WTC11 (cell line): ENCODE measurements at regions not wholly inside any gene's neighbourhood (a gene's known extent, or its start where the extent isn't known, plus 50 kb on each side); places are given as distances from the start of the nearest gene placed in this dataset.

Experiments
- ATAC-seq: fragments of 200-7000 bp; cut with Tn5 transposase; 2 replicates; pipeline ENCODE4 v1.10.0; 2021; ENCODE audit warnings: mild to moderate bottlenecking, moderate library complexity
- CTCF ChIA-PET: fragments of 300-600 bp; sonication (Branson Sonifier 250); formaldehyde crosslinking; loops from one replicate; lab custom pipeline; 2021; ENCODE audit warnings: antibody characterized with exemption; lab: Charles Lee
- POLR2A ChIA-PET: fragments of 350-600 bp; sonication (Branson Sonifier 250); formaldehyde crosslinking; loops from one replicate; lab custom pipeline; 2021; ENCODE audit warnings: antibody characterized with exemption; lab: Charles Lee
- DNase-seq: peaks from one replicate; pipeline ENCODE4 v3.0.0; 2021; ENCODE audit warnings: low spot score
- H3K27ac Mint-ChIP-seq: 2 replicates; pipeline ENCODE4 v1.8.0; 2021; ENCODE audit warnings: mixed read lengths
- H3K27me3 Mint-ChIP-seq: 2 replicates; pipeline ENCODE4 v1.8.0; 2021; ENCODE audit warnings: low read depth, mild to moderate bottlenecking, moderate library complexity, mixed read lengths
- H3K36me3 Mint-ChIP-seq: 2 replicates; pipeline ENCODE4 v1.8.0; 2021; ENCODE audit warnings: mixed read lengths
- H3K4me1 Mint-ChIP-seq: 2 replicates; pipeline ENCODE4 v1.8.0; 2022; ENCODE audit warnings: mixed read lengths
- H3K4me3 Mint-ChIP-seq: 2 replicates; pipeline ENCODE4 v1.8.0; 2021; ENCODE audit warnings: mild to moderate bottlenecking, moderate library complexity, mixed read lengths
- H3K9me3 Mint-ChIP-seq: 2 replicates; pipeline ENCODE4 v1.8.0; 2021; ENCODE audit warnings: mixed read lengths
- CREB1 ChIP-seq: sonication (generic); formaldehyde crosslinking; IDR thresholded peaks from 2 replicates; pipeline ENCODE4 v1.8.0; 2023; ENCODE audit warnings: mild to moderate bottlenecking, missing genetic modification reagents
- CREM ChIP-seq: sonication (generic); formaldehyde crosslinking; IDR thresholded peaks from 2 replicates; pipeline ENCODE4 v1.8.1; 2022; ENCODE audit warnings: mild to moderate bottlenecking, missing genetic modification reagents, moderate library complexity
- EMX1 ChIP-seq: fragments of 250-450 bp; sonication (Bioruptor Pico); IDR thresholded peaks from 2 replicates; pipeline ENCODE4 v1.8.0; 2021; ENCODE audit warnings: mild to moderate bottlenecking
- FOXK1 ChIP-seq: sonication (generic); formaldehyde crosslinking; IDR thresholded peaks from 2 replicates; pipeline ENCODE4 v1.8.0; 2022; ENCODE audit warnings: mild to moderate bottlenecking, moderate library complexity, missing genetic modification reagents
- FOXP1 ChIP-seq: sonication (generic); formaldehyde crosslinking; IDR thresholded peaks from 2 replicates; pipeline ENCODE4 v1.8.0; 2022; ENCODE audit warnings: missing genetic modification reagents, mild to moderate bottlenecking, moderate library complexity, borderline replicate concordance
- GABPB1 ChIP-seq: sonication (generic); formaldehyde crosslinking; IDR thresholded peaks from 2 replicates; pipeline ENCODE4 v1.8.1; 2023; ENCODE audit warnings: mild to moderate bottlenecking, missing genetic modification reagents
- GRHL2 ChIP-seq: fragments of 250-450 bp; sonication (Bioruptor Pico); IDR thresholded peaks from 2 replicates; pipeline ENCODE4 v1.8.0; 2022; ENCODE audit warnings: mild to moderate bottlenecking, moderate library complexity; ENCODE audit not compliant: insufficient replicate concordance, severe bottlenecking
- GTF2I ChIP-seq: fragments of 250-450 bp; sonication (Bioruptor Pico); conservative IDR thresholded peaks from 2 replicates; pipeline ENCODE4 v1.4.0; 2021; ENCODE audit warnings: mild to moderate bottlenecking
- JUN ChIP-seq: sonication (generic); formaldehyde crosslinking; IDR thresholded peaks from 2 replicates; pipeline ENCODE4 v1.8.0; 2023; ENCODE audit warnings: mild to moderate bottlenecking, missing genetic modification reagents
- MXD4 ChIP-seq: fragments of 250-450 bp; sonication (Bioruptor Pico); IDR thresholded peaks from 2 replicates; pipeline ENCODE4 v1.8.0; 2021; ENCODE audit warnings: mild to moderate bottlenecking, moderate library complexity, borderline replicate concordance
- NR1H2 ChIP-seq: sonication (generic); formaldehyde crosslinking; IDR thresholded peaks from 2 replicates; pipeline ENCODE4 v1.9.0; 2021; ENCODE audit warnings: mild to moderate bottlenecking, moderate library complexity, missing genetic modification reagents
- NR2C2 ChIP-seq: sonication (generic); formaldehyde crosslinking; IDR thresholded peaks from 2 replicates; pipeline ENCODE4 v1.8.0; 2022; ENCODE audit warnings: mild to moderate bottlenecking, missing genetic modification reagents
- RELA ChIP-seq: sonication (generic); formaldehyde crosslinking; IDR thresholded peaks from 2 replicates; pipeline ENCODE4 v1.8.1; 2022; ENCODE audit warnings: missing genetic modification reagents, mild to moderate bottlenecking, borderline replicate concordance
- SMAD3 ChIP-seq: sonication (generic); formaldehyde crosslinking; IDR thresholded peaks from 2 replicates; pipeline ENCODE4 v1.8.0; 2022; ENCODE audit warnings: missing genetic modification reagents, mild to moderate bottlenecking, borderline replicate concordance
- SP1 ChIP-seq: sonication (generic); formaldehyde crosslinking; conservative IDR thresholded peaks from 2 replicates; pipeline ENCODE4 v1.8.1; 2022; ENCODE audit warnings: missing genetic modification reagents
- TP53 ChIP-seq: sonication (generic); formaldehyde crosslinking; IDR thresholded peaks from 2 replicates; pipeline ENCODE4 v1.8.1; 2023; ENCODE audit warnings: mild to moderate bottlenecking, missing genetic modification reagents
- ZMAT4 ChIP-seq: fragments of 250-450 bp; sonication (Bioruptor Pico); IDR thresholded peaks from 2 replicates; pipeline ENCODE4 v1.9.0; 2021; ENCODE audit warnings: mild to moderate bottlenecking
- ZNF138 ChIP-seq: sonication (generic); formaldehyde crosslinking; conservative IDR thresholded peaks from 2 replicates; pipeline ENCODE4 v1.8.1; 2022; ENCODE audit warnings: mild to moderate bottlenecking, moderate library complexity, missing genetic modification reagents
- ZNF671 ChIP-seq: fragments of 250-450 bp; sonication (Bioruptor Pico); IDR thresholded peaks from 2 replicates; pipeline ENCODE4 v1.8.0; 2021; ENCODE audit warnings: mild to moderate bottlenecking
- ZSCAN18 ChIP-seq: fragments of 250-450 bp; sonication (Bioruptor Pico); IDR thresholded peaks from 2 replicates; pipeline ENCODE4 v2.1.2; 2022; ENCODE audit warnings: mild to moderate bottlenecking, moderate library complexity
- TF ChIP-seq, protein P1 (sequence below): sonication (generic); formaldehyde crosslinking; IDR thresholded peaks from 2 replicates; pipeline ENCODE4 v1.8.1; 2023; ENCODE audit warnings: mild to moderate bottlenecking, moderate library complexity, missing genetic modification reagents
- TF ChIP-seq, protein P2 (sequence below): sonication (generic); formaldehyde crosslinking; IDR thresholded peaks from 2 replicates; pipeline ENCODE4 v1.8.1; 2023; ENCODE audit warnings: mild to moderate bottlenecking, missing genetic modification reagents, moderate library complexity
- TF ChIP-seq, protein P3 (sequence below): sonication (generic); formaldehyde crosslinking; IDR thresholded peaks from 2 replicates; pipeline ENCODE4 v1.8.1; 2023; ENCODE audit warnings: mild to moderate bottlenecking, missing genetic modification reagents
- TF ChIP-seq, protein P4 (sequence below): sonication (generic); formaldehyde crosslinking; IDR thresholded peaks from 2 replicates; pipeline ENCODE4 v1.8.1; 2022; ENCODE audit warnings: mild to moderate bottlenecking, moderate library complexity, missing genetic modification reagents
- TF ChIP-seq, protein P5 (sequence below): sonication (generic); formaldehyde crosslinking; conservative IDR thresholded peaks from 2 replicates; pipeline ENCODE4 v1.8.1; 2023; ENCODE audit warnings: mild to moderate bottlenecking, low read depth, missing genetic modification reagents, moderate library complexity

- TF ChIP-seq ZMAT4 (CRISPR knock-in tag) (no peak), FOXP1 (no peak), EMX1 (CRISPR knock-in tag) (no peak), FOXK1 (CRISPR knock-in tag) (no peak), GABPB1 (CRISPR knock-in tag) (no peak), RELA (CRISPR knock-in tag) (no peak), SMAD3 (CRISPR knock-in tag) (no peak), ZNF671 (CRISPR knock-in tag) (no peak), TP53 (no peak), CREM (no peak)
- TF ChIP-seq, protein P1, sequence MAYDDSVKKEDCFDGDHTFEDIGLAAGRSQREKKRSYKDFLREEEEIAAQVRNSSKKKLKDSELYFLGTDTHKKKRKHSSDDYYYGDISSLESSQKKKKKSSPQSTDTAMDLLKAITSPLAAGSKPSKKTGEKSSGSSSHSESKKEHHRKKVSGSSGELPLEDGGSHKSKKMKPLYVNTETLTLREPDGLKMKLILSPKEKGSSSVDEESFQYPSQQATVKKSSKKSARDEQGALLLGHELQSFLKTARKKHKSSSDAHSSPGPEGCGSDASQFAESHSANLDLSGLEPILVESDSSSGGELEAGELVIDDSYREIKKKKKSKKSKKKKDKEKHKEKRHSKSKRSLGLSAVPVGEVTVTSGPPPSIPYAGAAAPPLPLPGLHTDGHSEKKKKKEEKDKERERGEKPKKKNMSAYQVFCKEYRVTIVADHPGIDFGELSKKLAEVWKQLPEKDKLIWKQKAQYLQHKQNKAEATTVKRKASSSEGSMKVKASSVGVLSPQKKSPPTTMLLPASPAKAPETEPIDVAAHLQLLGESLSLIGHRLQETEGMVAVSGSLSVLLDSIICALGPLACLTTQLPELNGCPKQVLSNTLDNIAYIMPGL, result no peak
- TF ChIP-seq, protein P2, sequence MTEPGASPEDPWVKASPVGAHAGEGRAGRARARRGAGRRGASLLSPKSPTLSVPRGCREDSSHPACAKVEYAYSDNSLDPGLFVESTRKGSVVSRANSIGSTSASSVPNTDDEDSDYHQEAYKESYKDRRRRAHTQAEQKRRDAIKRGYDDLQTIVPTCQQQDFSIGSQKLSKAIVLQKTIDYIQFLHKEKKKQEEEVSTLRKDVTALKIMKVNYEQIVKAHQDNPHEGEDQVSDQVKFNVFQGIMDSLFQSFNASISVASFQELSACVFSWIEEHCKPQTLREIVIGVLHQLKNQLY (CRISPR knock-in tag), result no peak
Observed at GRCh38 chr18:8998481-8999217, 103.8 kb upstream of the NDUFV2 start (continued).

GRCh38 chr18:8999872-9000271, 102.6 kb upstream of the NDUFV2 start:
- Mint-ChIP-seq H3K4me3 (no peak overlapping the region), H3K4me1 (peaks cover 16% of the 10 kb centered on the region), H3K27me3 (no peaks in the 10 kb centered on the region), H3K9me3 (peaks cover 31% of the 10 kb centered on the region), H3K27ac (no peak overlapping the region), H3K36me3 (peaks cover 2% of the 10 kb centered on the region; the same call in 1 of the 2 replicates)
- ChIA-PET CTCF (interaction anchor here (0.6 to 2.1 kb wide), 4 partner anchors 12 to 482 kb away, joined by 3 to 6 read pairs (median 3); no protein-coding TSS in a partner anchor), POLR2A (interaction anchor here (0.6 kb wide), 1 partner anchor 380 kb away, joined by 3 read pairs; no protein-coding TSS in a partner anchor)
- no peak for DNase-seq
- no peak for ATAC-seq
- TF ChIP-seq, protein P3, sequence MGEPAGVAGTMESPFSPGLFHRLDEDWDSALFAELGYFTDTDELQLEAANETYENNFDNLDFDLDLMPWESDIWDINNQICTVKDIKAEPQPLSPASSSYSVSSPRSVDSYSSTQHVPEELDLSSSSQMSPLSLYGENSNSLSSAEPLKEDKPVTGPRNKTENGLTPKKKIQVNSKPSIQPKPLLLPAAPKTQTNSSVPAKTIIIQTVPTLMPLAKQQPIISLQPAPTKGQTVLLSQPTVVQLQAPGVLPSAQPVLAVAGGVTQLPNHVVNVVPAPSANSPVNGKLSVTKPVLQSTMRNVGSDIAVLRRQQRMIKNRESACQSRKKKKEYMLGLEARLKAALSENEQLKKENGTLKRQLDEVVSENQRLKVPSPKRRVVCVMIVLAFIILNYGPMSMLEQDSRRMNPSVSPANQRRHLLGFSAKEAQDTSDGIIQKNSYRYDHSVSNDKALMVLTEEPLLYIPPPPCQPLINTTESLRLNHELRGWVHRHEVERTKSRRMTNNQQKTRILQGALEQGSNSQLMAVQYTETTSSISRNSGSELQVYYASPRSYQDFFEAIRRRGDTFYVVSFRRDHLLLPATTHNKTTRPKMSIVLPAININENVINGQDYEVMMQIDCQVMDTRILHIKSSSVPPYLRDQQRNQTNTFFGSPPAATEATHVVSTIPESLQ (CRISPR knock-in tag), result no peak
- no peak for TF ChIP-seq ZNF138 (CRISPR knock-in tag)
- no peak for TF ChIP-seq ZMAT4 (CRISPR knock-in tag)
- TF ChIP-seq MXD4 (CRISPR knock-in tag), result no peak
- no peak for TF ChIP-seq CREB1 (CRISPR knock-in tag)
- TF ChIP-seq FOXK1 (CRISPR knock-in tag), result no peak
- TF ChIP-seq, protein P4, sequence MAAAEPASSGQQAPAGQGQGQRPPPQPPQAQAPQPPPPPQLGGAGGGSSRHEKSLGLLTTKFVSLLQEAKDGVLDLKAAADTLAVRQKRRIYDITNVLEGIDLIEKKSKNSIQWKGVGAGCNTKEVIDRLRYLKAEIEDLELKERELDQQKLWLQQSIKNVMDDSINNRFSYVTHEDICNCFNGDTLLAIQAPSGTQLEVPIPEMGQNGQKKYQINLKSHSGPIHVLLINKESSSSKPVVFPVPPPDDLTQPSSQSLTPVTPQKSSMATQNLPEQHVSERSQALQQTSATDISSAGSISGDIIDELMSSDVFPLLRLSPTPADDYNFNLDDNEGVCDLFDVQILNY (CRISPR knock-in tag), result no peak
- TF ChIP-seq NR1H2 (CRISPR knock-in tag), result no peak
- TF ChIP-seq SP1, result no peak
- TF ChIP-seq NR2C2 (CRISPR knock-in tag), result no peak
- no peak for TF ChIP-seq JUN
- TF ChIP-seq GRHL2 (CRISPR knock-in tag), result no peak
- TF ChIP-seq ZSCAN18 (CRISPR knock-in tag), result no peak
- TF ChIP-seq, protein P5, sequence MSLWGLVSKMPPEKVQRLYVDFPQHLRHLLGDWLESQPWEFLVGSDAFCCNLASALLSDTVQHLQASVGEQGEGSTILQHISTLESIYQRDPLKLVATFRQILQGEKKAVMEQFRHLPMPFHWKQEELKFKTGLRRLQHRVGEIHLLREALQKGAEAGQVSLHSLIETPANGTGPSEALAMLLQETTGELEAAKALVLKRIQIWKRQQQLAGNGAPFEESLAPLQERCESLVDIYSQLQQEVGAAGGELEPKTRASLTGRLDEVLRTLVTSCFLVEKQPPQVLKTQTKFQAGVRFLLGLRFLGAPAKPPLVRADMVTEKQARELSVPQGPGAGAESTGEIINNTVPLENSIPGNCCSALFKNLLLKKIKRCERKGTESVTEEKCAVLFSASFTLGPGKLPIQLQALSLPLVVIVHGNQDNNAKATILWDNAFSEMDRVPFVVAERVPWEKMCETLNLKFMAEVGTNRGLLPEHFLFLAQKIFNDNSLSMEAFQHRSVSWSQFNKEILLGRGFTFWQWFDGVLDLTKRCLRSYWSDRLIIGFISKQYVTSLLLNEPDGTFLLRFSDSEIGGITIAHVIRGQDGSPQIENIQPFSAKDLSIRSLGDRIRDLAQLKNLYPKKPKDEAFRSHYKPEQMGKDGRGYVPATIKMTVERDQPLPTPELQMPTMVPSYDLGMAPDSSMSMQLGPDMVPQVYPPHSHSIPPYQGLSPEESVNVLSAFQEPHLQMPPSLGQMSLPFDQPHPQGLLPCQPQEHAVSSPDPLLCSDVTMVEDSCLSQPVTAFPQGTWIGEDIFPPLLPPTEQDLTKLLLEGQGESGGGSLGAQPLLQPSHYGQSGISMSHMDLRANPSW, result no peak
- no peak for TF ChIP-seq GTF2I
